Nucleus accumbens (tissue), 56 donors: ENCODE measurements at regions not wholly inside any gene's neighbourhood (a gene's known extent, or its start where the extent isn't known, plus 50 kb on each side); places are given as distances from the start of the nearest gene placed in this dataset.
"Not testable (repeated sequence)": the region's sequence is repeated elsewhere in the genome, so short reads cannot be mapped to it uniquely, and the experiment has no call there.

Experiments used
- DNase-seq, 56 donors: peaks; one replicate each; lab custom pipeline; 2025; lab: John Stamatoyannopoulos, UW

GRCh38 chr11:81647374-81647773, 1086.3 kb downstream of the FAM181B start:
- DNase-seq = peak in 1 of 56 donors; percentile 19

- peak in 15 of 56 donors; percentile 0 to 27 (median 5) for DNase-seq
Observed at GRCh38 chr11:81644239-81644840, 1089.3 kb downstream of the FAM181B start.

DNA sequence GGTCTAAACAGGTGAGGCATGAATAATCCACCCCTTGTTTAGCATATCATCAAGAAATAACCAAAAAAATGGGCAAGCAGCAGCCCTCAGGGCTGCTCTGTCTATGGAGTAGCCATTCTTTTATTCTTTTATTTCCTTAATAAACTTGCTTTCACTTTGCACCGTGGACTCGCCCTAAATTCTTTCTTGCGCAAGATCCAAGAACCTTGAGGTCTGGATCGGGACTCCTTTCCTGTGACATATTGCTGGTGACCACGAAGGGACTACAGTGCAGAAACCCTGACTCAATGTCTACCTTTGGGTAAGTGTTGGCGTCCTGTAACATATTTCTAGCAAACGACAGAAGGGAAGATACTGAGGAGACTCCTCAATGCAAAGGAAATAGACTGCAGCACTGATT, 1099.2 kb downstream of the FAM181B start:
- DNase-seq = no peak

- DNase-seq = no peak
Observed at GRCh38 chr11:81602508-81602907, 1131.2 kb downstream of the FAM181B start.

GRCh38 chr11:81596704-81597103, 1137.0 kb downstream of the FAM181B start:
- DNase-seq = no peak

DNA sequence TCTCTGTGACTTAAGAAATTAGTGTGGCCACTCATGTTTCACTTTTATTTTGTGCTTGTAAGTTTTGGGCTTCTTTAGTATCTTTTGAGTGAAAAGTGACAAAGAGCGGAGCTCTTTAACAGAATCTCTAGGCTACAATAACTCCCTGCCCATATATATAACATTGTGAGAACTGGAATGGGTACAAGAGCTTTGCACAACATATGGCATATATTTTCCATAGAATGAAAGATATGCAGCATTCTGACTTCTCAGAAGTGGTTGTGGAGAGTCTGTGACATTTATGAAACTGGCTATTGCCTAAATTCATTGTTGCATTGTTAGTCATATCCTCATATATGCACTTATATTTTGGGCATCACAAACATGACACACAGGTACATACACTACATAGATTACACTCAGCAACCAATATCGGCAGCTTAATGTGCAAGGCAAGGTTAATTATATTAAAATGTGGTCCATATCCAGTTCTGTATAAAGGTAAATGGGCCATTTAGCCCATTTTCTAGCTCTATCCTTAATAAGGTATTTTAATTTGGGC, 1148.2 kb downstream of the FAM181B start:
- DNase-seq = no peak

DNA sequence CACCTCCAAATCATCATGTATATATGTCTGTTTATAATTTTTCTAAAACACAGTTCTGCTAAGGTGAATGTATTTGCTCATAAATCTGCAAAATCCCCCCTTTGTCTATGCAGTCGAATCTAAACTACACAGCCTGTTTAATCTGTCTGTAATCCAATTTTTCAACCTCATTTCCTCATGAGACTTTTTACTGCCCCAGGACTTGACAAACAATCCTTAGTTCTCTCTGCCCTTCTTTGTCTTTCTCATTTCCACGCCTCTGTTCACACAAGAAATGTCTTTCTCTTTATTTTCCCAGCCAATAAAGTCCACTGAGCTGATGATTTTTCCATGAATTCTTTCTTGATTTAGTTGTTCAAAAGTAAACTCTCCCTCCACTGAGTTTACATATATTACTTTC, 1154.3 kb downstream of the FAM181B start:
- DNase-seq = no peak

DNA sequence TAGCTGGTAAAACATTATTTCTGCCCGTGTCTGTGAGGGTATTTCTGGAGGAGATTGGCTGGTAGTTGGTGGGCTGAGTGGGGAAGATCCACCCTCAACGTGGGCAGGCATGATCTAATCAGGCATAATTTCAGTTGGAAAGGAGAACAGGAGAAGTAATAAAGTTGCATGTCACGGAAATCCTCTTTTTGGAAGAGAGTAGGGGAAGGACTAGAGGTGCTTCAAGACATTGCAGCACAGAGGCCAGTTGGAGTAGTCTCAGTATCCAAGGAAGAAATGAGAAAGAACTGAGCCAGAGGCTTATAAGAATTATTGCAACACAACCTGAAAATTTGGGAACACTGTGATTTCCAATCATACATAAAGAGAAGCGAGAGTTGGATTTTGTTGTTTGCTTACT, 1155.1 kb downstream of the FAM181B start:
- no peak for DNase-seq

GRCh38 chr11:81574301-81574700, 1159.4 kb downstream of the FAM181B start:
- no peak for DNase-seq

DNA sequence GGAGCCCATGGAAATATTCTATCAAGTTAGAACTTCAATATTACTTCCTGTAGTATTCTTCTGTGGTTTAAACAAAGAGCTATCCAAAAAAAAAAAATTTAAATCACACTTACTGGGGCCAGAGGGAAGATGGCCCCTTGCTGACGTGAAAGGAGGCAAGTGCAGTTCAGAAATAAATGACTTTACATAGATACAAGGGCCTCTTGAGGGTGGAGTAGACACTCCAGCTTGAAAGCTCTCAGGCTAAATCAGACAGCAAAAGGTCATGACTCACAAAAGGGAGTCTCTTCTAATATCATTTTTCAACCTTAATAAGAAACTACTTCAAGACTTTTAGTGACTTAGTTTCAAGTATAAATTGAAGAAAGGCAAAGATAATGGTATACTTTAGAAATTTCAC, 1160.3 kb downstream of the FAM181B start:
- DNase-seq = no peak

DNA sequence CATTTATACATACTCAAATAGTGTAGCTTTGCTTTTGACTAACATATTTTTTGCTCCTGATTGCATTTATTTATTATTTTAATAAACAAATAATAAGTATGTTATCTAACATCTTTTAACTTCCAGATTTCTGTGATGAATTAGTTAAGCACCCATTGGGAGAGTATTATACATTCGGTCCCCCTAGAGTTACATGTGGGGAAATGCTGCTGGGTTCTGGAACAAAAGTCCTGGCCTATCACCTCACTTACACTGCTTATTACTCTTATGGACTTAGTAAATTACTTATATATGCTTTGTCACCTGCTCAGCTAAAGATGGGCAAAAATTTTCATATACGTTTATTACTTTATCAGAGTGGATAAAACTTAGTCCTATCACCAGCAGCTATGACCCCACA, 1163.0 kb downstream of the FAM181B start:
- DNase-seq = no peak

- no peak for DNase-seq
Observed at GRCh38 chr11:81569999-81570398, 1163.7 kb downstream of the FAM181B start.

- DNase-seq = no peak
Observed at GRCh38 chr11:81568918-81569317, 1164.7 kb downstream of the FAM181B start.

DNA sequence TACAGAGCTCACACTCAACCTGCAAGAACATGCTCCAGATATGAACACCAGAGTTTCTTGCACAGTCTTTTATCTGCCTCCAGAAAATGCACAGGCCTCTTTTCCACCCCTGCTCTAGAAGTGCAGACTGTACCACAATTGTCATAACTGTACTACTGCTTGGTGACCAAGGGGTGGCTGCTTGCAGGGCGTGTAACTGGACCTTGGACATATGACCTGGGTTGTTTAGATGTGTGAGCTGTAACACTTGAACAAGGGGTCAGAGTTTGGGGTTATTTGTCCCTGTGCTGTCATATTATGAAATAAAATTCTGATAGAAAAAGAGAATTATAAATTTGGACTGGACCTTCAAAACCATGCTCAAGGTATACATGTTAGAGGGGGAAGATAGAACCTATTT, 1185.5 kb downstream of the FAM181B start:
- no peak for DNase-seq

DNA sequence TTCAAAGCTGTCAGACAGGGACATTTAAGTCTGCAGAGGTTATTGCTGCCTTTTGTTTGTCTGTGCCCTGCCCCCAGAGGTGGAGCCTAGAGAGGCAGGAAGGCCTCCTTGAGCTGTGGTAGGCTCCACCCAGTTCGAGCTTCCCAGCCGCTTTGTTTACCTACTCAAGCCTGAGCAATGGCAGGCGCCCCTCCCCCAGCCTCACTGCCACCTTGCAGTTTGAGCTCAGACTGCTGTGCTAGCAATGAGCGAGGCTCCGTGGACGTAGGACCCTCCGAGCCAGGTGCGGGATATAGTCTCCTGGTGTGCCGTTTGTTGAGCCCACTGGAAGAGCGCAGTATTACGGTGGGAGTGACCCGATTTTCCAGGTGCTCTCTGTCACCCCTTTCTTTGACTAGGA, 1193.9 kb downstream of the FAM181B start:
- not testable (repeated sequence) for DNase-seq

DNA sequence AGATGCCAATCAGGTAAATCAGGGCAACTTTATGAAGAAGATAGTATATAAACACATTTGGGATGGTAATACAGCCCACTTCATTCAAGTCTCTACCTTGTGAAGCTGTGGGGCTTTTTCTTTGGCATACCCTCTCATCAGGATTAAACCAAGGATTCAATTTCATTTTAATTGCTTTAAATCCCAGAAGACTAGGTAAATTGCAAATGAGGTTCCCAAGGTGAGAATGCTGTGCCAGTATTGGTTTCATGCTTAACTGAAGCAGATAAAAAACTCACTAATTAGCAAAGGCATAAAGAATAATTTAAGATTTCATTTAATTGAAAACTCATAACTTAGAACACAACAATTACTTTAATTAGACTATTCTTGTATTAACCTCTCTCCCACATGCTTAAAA, 1218.1 kb downstream of the FAM181B start:
- no peak for DNase-seq

- DNase-seq = peak in 3 of 56 donors; percentile 2 to 11 (median 3)
Observed at GRCh38 chr11:81497202-81497804, 1236.4 kb downstream of the FAM181B start.

DNA sequence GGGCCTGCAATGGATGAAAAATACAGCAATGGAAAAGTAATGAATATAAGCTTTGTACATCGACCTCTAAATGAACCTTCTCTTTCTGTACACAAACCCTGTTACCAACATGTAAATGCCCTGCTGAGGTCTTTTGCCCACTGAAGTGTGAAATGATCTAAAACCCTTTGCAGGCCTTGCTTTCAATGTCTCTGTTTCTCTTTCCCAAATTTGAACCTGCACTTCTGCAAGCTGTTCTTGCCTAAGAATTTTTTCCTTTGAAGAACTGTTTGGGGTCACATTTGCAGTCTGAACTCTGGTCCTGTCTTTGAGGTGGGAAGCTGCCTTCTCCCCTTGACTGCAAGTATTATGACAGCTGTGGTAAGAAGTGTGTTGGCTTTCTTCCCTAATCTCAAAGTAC, 1237.1 kb downstream of the FAM181B start:
- DNase-seq = no peak

DNA sequence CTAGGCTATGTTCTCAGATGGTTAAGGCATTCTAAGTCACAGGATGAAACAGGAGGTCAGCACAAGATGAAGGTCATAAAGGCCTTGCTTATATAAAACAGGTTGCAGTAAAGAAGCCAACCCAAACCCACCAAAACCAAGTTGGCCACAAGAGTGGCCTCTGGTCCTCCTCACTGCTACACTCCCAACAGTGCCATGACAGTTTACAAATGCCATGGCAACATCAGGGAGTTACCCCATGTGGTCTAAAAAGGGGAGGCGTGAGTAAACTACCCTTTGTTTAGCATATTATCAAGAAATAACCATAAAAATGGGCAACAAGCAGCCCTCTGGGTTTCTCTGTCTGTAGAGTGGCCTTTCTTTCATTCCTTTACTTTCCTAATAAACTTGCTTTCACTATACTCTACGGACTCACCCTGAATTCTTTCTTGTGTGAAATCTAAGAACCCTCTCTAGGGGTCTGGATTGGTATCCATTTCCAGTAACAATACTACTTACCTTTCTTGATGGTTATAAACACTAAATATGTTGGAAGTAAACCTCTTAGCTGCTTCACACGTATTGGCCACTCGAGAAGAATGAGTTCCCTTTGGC, 1237.9 kb downstream of the FAM181B start:
- DNase-seq = no peak

DNA sequence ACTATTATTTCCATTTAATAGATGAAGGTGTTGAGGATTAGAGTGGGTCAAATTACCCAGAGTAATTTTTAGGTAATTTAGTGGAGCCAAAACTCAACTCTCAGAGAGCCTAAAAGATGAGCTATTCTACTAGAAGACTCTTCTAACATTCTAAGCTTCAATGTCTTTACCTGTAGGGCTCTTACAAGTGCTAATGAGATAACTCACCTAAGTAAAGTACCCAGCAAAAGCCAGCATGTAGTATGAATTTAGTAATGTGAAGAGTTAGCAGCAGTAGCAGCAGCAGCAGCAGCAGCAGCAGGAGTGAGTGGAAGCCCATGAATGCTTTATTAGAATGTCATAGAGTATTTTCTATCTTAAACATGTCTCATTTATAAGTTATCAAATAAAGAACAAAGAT, 1239.2 kb downstream of the FAM181B start:
- DNase-seq = no peak

DNA sequence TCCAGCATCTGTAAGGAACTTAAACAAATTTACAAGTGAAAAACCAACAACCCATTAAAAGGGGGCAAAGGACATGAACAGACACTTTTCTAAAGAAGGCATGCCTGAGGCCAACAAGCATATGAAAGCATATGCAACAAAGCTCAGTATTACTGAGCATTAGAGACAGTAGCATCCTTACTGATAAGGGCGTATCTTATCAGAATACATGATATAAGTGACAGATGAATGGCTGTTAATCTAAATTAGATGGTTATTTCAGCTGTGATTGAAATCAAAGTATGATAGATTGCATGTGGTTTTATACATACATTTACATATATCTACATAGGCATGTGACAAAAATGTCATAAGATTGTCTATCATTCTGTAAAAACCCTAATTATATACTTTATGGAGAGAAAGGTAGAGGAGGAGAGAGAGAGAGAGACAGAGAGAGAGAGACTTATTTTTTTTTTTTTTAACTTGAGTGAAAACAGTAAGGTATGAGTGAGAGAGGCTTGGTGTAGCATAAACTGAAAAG, 1240.7 kb downstream of the FAM181B start:
- DNase-seq = no peak

DNA sequence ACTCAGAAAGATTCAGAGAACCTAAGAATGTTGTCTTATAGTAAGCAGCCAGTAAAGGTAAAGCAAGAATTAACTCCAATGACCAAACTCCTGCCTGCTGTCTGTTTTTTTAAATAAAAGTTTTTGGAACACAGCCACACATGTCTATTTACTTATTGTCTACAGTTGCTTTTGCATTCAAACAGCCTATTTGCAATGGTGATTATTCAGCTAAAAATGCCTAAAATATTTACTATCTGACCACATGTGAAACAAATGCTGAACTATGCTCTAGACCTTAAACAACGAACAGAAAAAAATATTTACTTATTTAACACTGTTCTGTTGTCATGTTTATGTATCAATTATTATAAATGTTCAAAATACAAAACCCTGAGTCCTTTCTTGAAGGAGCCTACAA, 1246.6 kb downstream of the FAM181B start:
- DNase-seq = no peak
